Osteocyte (in vitro differentiated cells): ENCODE measurements at regions not wholly inside any gene's neighbourhood (a gene's known extent, or its start where the extent isn't known, plus 50 kb on each side); places are given as distances from the start of the nearest gene placed in this dataset.

Experiments
- DNase-seq: peaks from one replicate; pipeline ENCODE4 v3.0.0; 2021; ENCODE audit warnings: mixed read lengths; ENCODE audit not compliant: unreplicated experiment; ENCODE audit errors: extremely low spot score
- H3K27ac Mint-ChIP-seq: one replicate; pipeline ENCODE4 v1.8.0; 2021; ENCODE audit warnings: mild to moderate bottlenecking, mixed read lengths; ENCODE audit not compliant: unreplicated experiment
- H3K27me3 Mint-ChIP-seq: one replicate; pipeline ENCODE4 v1.8.0; 2021; ENCODE audit warnings: mixed read lengths; ENCODE audit not compliant: unreplicated experiment
- H3K36me3 Mint-ChIP-seq: one replicate; pipeline ENCODE4 v1.8.0; 2021; ENCODE audit warnings: mixed read lengths; ENCODE audit not compliant: unreplicated experiment
- H3K4me1 Mint-ChIP-seq: one replicate; pipeline ENCODE4 v1.8.0; 2021; ENCODE audit warnings: mixed read lengths; ENCODE audit not compliant: unreplicated experiment
- H3K4me3 Mint-ChIP-seq: one replicate; pipeline ENCODE4 v1.8.0; 2021; ENCODE audit warnings: mild to moderate bottlenecking, moderate library complexity, mixed read lengths; ENCODE audit not compliant: unreplicated experiment
- H3K9me3 Mint-ChIP-seq: one replicate; pipeline ENCODE4 v1.8.0; 2021; ENCODE audit warnings: mixed read lengths; ENCODE audit not compliant: unreplicated experiment
- TF ChIP-seq, protein P1 (sequence below): fragments of 200-600 bp; sonication (generic); IDR thresholded peaks from 2 replicates; pipeline ENCODE4 v1.5.0; 2021; ENCODE audit warnings: antibody characterized with exemption, mild to moderate bottlenecking, moderate library complexity

DNA sequence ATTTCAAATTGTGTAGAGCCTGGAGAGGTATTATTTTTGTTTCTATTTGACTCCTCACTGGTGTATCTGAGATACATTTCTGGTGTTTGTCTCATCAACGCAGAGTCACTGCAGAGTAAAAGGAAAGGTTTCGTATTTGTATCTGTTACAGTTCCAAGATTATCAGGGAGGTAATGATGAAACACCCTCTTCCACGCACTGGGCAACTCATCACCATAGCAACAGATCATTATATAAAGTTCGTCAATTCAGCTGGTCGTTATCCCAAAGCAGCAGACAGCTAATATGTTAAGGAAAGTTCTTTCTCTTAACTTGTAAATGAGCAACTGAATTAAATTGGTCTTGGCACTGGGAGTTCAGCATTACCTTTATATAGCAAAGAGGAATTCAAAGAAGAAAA, 513.5 kb downstream of the MTRR start:
- Mint-ChIP-seq H3K36me3 (no peaks in the 10 kb centered on the region), H3K9me3 (no peaks in the 10 kb centered on the region), H3K4me3 (no peak overlapping the region), H3K27me3 (peaks cover 6% of the 10 kb centered on the region), H3K4me1 (peaks cover 6% of the 10 kb centered on the region), H3K27ac (no peak overlapping the region)
- TF ChIP-seq, protein P1, sequence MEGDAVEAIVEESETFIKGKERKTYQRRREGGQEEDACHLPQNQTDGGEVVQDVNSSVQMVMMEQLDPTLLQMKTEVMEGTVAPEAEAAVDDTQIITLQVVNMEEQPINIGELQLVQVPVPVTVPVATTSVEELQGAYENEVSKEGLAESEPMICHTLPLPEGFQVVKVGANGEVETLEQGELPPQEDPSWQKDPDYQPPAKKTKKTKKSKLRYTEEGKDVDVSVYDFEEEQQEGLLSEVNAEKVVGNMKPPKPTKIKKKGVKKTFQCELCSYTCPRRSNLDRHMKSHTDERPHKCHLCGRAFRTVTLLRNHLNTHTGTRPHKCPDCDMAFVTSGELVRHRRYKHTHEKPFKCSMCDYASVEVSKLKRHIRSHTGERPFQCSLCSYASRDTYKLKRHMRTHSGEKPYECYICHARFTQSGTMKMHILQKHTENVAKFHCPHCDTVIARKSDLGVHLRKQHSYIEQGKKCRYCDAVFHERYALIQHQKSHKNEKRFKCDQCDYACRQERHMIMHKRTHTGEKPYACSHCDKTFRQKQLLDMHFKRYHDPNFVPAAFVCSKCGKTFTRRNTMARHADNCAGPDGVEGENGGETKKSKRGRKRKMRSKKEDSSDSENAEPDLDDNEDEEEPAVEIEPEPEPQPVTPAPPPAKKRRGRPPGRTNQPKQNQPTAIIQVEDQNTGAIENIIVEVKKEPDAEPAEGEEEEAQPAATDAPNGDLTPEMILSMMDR, result no peak
- DNase-seq, result no peak

GRCh38 chr5:8383616-8384015, 514.7 kb downstream of the MTRR start:
- TF ChIP-seq, protein P1, result no peak
- peaks cover 6% of the 10 kb centered on the region for H3K4me1 Mint-ChIP-seq
- no peak overlapping the region for H3K4me3 Mint-ChIP-seq
- no peak overlapping the region for H3K27ac Mint-ChIP-seq
- peaks cover 6% of the 10 kb centered on the region for H3K27me3 Mint-ChIP-seq
- no peaks in the 10 kb centered on the region for H3K36me3 Mint-ChIP-seq
- no peaks in the 10 kb centered on the region for H3K9me3 Mint-ChIP-seq
- no peak for DNase-seq

DNA sequence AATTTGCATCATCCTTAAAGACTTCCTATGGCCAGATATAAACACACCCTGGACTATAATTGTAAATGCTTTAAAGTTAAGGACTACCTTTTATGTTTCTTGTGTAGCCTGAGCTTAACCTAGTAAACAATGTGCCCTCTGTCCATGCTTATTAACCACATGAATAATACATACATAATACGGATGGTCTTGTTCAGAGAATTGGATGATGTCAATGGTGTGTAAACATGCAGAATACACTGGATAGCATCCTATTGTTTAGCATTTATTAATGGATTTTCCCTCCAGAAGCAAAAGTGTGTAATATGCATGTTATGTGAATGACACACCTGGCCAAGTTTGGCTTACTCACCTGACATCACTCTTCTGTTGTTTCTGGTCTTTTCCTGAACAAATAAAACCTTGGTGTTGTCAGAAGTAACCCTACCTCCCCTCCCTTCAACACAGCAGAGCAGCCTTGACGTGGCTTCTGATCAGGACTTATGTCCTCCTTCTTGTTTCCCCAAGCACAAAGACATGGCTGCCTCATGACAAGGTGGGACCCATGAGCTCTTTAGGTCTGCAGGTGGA, 517.9 kb downstream of the MTRR start:
- Mint-ChIP-seq H3K4me3 (no peak overlapping the region), H3K36me3 (no peaks in the 10 kb centered on the region), H3K9me3 (no peaks in the 10 kb centered on the region), H3K27ac (no peak overlapping the region), H3K4me1 (peaks cover 5% of the 10 kb centered on the region), H3K27me3 (peaks cover 6% of the 10 kb centered on the region)
- no peak for DNase-seq
- TF ChIP-seq, protein P1, result no peak

DNA sequence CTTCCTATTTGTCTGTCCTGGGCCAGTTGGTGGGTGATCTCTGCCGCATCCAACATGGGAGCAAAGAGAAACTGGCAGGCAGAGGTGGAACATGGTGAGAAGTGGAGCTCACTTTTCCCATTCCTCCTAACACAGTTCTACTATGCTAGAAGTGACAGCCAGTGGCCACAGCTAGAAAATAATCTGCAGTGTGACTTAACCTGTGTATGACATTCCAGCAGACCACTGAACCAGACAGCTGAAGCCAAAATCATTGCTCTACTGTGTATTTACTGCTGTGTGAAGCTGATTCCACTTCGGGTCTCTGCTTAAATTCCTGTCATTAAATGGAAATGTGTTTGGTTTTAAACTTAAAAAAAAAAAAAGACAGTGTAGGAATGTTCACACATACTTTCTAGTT, 523.0 kb downstream of the MTRR start:
- H3K4me1 Mint-ChIP-seq, result peaks cover 2% of the 10 kb centered on the region
- no peaks in the 10 kb centered on the region for H3K36me3 Mint-ChIP-seq
- DNase-seq, result no peak
- TF ChIP-seq, protein P1, result no peak
- no peaks in the 10 kb centered on the region for H3K27me3 Mint-ChIP-seq
- no peaks in the 10 kb centered on the region for H3K9me3 Mint-ChIP-seq
- H3K27ac Mint-ChIP-seq, result no peak overlapping the region
- H3K4me3 Mint-ChIP-seq, result no peak overlapping the region

DNA sequence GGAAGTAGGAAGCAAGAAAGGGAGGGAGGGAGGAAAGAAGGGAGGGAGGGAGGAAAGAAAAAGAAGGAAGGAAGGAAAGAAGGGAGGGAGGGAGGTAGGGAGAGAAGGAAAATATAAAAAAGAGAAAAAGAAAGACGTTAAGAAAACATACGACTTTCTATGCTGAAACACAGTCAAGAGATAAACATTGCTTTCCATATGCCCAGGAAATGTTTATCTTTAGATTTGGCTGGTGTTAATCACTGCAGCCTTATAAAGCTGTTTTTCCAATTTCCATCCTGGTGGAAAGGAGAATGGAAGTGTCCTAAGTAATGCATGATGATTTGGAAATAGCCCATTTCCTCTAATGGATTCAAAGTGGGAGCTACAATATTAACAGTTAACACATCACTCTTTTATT, 524.3 kb downstream of the MTRR start:
- H3K36me3 Mint-ChIP-seq, result no peaks in the 10 kb centered on the region
- no peak overlapping the region for H3K4me3 Mint-ChIP-seq
- H3K9me3 Mint-ChIP-seq, result no peaks in the 10 kb centered on the region
- no peak overlapping the region for H3K27ac Mint-ChIP-seq
- TF ChIP-seq, protein P1, result no peak
- DNase-seq, result no peak
- peaks cover 2% of the 10 kb centered on the region for H3K4me1 Mint-ChIP-seq
- no peaks in the 10 kb centered on the region for H3K27me3 Mint-ChIP-seq
